ENCODE measurements at regions not wholly inside any gene's neighbourhood (a gene's known extent, or its start where the extent isn't known, plus 50 kb on each side); places are given as distances from the start of the nearest gene placed in this dataset.

DNA sequence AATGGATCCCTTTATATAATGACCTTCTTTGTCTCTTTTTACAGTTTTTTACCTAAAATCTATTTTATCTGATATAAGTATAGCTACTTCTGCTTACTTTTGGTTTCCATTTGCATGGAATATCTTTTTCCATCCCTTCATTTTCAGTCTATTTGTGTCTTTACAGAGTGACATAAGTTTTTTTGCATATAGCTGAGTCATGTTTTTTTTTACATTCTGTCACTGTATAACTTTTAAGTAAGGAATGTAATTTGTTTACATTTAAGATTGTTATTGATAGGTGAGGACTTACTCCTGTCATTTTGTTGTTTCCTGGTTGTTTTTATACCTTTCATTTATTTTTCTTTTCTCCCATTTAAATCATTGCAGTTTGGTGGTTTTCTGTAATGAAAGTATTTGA lies 402.7 kb upstream of the ADGRL2 start:
- DNase-seq (ENCODE audit: low spot score in 2 of 2), result no peak
- Histone ChIP-seq H3K27ac (no peak overlapping the region), H3K4me1 (no peaks in the 10 kb centered on the region), H3K27me3 (no peaks in the 10 kb centered on the region), H3K36me3 (no peaks in the 10 kb centered on the region), H3K9me3 (no peaks in the 10 kb centered on the region), H3K4me3 (no peak overlapping the region)
- TF ChIP-seq POLR2AphosphoS5 (IDR thresholded peaks at IDR 0.05) (no peak), POLR2A (IDR thresholded peaks at IDR 0.05) (no peak)
- TF ChIP-seq, protein P1, sequence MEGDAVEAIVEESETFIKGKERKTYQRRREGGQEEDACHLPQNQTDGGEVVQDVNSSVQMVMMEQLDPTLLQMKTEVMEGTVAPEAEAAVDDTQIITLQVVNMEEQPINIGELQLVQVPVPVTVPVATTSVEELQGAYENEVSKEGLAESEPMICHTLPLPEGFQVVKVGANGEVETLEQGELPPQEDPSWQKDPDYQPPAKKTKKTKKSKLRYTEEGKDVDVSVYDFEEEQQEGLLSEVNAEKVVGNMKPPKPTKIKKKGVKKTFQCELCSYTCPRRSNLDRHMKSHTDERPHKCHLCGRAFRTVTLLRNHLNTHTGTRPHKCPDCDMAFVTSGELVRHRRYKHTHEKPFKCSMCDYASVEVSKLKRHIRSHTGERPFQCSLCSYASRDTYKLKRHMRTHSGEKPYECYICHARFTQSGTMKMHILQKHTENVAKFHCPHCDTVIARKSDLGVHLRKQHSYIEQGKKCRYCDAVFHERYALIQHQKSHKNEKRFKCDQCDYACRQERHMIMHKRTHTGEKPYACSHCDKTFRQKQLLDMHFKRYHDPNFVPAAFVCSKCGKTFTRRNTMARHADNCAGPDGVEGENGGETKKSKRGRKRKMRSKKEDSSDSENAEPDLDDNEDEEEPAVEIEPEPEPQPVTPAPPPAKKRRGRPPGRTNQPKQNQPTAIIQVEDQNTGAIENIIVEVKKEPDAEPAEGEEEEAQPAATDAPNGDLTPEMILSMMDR (IDR thresholded peaks at IDR 0.05), result no peak
- intact Hi-C loops (cut with DNase I; ENCODE audit: low total_unique reads), result no loop called here

DNA sequence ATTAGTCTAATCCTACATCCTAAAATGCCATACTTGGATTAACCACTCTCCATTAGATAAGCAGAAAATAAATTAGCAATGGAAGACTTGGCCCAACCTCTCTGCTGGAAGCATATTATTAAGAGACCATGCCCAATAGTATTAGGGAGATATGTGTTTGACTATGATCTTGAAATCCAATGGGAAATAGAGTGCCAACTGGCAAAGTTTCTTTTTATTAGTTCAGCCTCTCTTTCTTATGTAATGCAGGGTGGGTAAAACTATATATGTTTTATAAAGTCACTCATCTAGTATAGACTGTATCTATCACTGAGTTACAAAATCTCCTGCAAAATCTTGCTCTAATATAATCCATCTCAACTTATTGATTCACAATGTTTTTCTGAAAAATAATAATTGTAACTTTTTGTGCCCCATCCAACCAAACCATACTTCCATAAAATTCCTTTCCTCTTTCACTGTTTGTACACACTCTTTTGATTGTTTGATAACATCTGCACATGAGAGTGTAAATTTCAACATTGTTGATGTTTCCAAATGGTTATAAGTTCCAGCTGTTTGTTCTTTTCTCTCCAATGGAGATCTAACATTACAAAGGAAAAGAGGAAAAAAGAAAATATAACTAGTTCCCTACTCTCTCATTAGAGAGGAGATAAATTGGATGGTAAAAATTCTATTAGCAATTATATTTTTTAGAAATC lies 408.1 kb upstream of the ADGRL2 start:
- TF ChIP-seq POLR2A (IDR thresholded peaks at IDR 0.05) (no peak), POLR2AphosphoS5 (IDR thresholded peaks at IDR 0.05) (no peak)
- TF ChIP-seq, protein P1 (IDR thresholded peaks at IDR 0.05), result no peak
- DNase-seq (ENCODE audit: low spot score in 2 of 2), result no peak
- Histone ChIP-seq H3K27ac (no peak overlapping the region), H3K9me3 (no peaks in the 10 kb centered on the region), H3K36me3 (no peaks in the 10 kb centered on the region), H3K4me1 (no peaks in the 10 kb centered on the region), H3K4me3 (no peak overlapping the region), H3K27me3 (no peaks in the 10 kb centered on the region)
- intact Hi-C loops (cut with DNase I; ENCODE audit: low total_unique reads), result no loop called here

DNA sequence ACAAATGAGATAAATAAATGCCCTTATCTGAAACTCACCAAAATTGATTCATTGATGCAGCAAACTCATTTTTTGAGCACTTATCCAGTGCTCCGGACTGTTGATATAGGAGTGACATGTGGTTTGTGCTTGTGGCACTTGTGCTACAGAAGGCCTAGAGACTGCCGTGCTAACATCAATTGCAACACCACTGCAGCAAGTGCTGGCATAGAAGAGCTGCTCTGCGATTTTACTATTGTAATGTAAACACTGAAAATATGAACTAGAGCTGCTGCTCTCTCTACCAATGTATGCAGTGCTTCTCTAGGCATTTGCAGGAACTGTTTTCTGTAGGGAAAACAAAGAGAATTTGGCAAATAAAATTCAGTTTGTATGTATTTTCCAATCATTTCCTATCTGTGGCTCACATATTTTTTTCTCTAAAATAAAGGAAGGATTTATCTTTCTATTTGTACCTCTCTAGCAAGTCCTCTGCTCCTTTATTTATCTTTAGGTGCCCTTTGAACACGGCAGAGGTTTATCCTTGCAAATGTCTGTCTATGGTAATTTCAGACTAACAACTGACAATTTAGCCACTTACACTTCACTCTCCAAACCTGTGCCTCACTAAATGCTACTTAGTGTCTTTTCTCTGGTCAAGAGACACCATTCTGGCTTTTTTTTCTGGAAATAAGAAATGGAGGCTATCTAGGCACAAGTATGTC lies 409.5 kb upstream of the ADGRL2 start:
- intact Hi-C loops (cut with DNase I; ENCODE audit: low total_unique reads), result no loop called here
- Histone ChIP-seq H3K4me1 (no peaks in the 10 kb centered on the region), H3K27me3 (no peaks in the 10 kb centered on the region), H3K4me3 (no peak overlapping the region), H3K9me3 (no peaks in the 10 kb centered on the region), H3K27ac (no peak overlapping the region), H3K36me3 (no peaks in the 10 kb centered on the region)
- TF ChIP-seq, protein P1 (IDR thresholded peaks at IDR 0.05), result no peak
- TF ChIP-seq POLR2AphosphoS5 (IDR thresholded peaks at IDR 0.05) (no peak), POLR2A (IDR thresholded peaks at IDR 0.05) (no peak)
- DNase-seq (ENCODE audit: low spot score in 2 of 2), result no peak

- TF ChIP-seq, protein P1 (IDR thresholded peaks at IDR 0.05), result no peak
- no peak for TF ChIP-seq POLR2A (IDR thresholded peaks at IDR 0.05)
- TF ChIP-seq POLR2AphosphoS5 (IDR thresholded peaks at IDR 0.05), result no peak
- Histone ChIP-seq H3K9me3 (no peaks in the 10 kb centered on the region), H3K4me1 (no peaks in the 10 kb centered on the region), H3K27me3 (no peaks in the 10 kb centered on the region), H3K27ac (no peak overlapping the region), H3K4me3 (no peak overlapping the region), H3K36me3 (no peaks in the 10 kb centered on the region)
- intact Hi-C loops (cut with DNase I; ENCODE audit: low total_unique reads), result no loop called here
- no peak for DNase-seq (ENCODE audit: low spot score in 2 of 2)
Measured at GRCh38 chr1:81388435-81388834, 412.3 kb upstream of the ADGRL2 start.

DNA sequence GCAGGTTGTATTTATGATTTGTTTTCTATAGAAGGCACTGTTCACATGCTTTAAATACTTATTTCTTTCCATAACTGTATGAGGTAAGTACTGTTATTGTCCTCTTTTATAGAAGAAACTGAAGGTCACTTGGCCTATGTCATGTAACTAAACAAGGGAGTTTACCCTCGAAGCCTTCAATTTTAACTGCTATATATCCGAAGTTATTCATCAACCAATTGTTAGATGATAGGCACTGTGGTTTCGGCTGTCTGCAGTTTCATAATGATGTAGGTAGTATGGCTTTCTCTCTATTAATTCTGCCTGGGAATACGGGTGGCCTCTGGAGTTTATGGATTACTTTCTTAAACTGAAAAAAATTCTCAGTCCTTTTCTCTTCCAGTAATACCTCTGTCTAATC lies 413.3 kb upstream of the ADGRL2 start:
- Histone ChIP-seq H3K9me3 (no peaks in the 10 kb centered on the region), H3K36me3 (no peaks in the 10 kb centered on the region), H3K27me3 (no peaks in the 10 kb centered on the region), H3K4me3 (no peak overlapping the region), H3K27ac (no peak overlapping the region), H3K4me1 (no peaks in the 10 kb centered on the region)
- no peak for TF ChIP-seq POLR2A (IDR thresholded peaks at IDR 0.05)
- TF ChIP-seq POLR2AphosphoS5 (IDR thresholded peaks at IDR 0.05), result no peak
- TF ChIP-seq, protein P1 (IDR thresholded peaks at IDR 0.05), result no peak
- no peak for DNase-seq (ENCODE audit: low spot score in 2 of 2)
- intact Hi-C loops (cut with DNase I; ENCODE audit: low total_unique reads), result no loop called here

Measured in breast epithelium (tissue), 4 donors.